Gastrocnemius medialis (tissue), 4 donors: ENCODE measurements at regions not wholly inside any gene's neighbourhood (a gene's known extent, or its start where the extent isn't known, plus 50 kb on each side); places are given as distances from the start of the nearest gene placed in this dataset.

ENCODE experiments used
- ATAC-seq, 2 donors: fragments of 150-250 bp; one replicate each; pipeline ENCODE4 v1.9.1; 2016
- DNase-seq, 2 donors: peaks; one replicate each; pipeline ENCODE4 v3.0.0-alpha.2; 2019
- H3K27ac ChIP-seq, 4 donors: fragments of 200-600 bp; sonication (generic); 1 replicate in 1 of 4; 2 replicates in 3 of 4; pipeline ENCODE4 v1.5.1; 2016 to 2018; ENCODE audit warnings: mild to moderate bottlenecking in 2 of 4, moderate library complexity in 1 of 4
- H3K27me3 ChIP-seq, 3 donors: fragments of 200-600 bp; sonication (generic) in 2 of 3; 1 replicate in 1 of 3; 2 replicates in 2 of 3; pipeline versions ENCODE4 v1.5.1 to v1.6.0; 2016 to 2019; ENCODE audit warnings: mild to moderate bottlenecking in 1 of 3, moderate library complexity in 1 of 3
- H3K36me3 ChIP-seq, 2 donors: fragments of 200-600 bp; sonication (generic) in 1 of 2; one replicate each; pipeline ENCODE4 v1.5.1; 2017 to 2018
- H3K4me1 ChIP-seq, 2 donors: fragments of 200-600 bp; sonication (generic) in 1 of 2; one replicate each; pipeline ENCODE4 v1.5.1; 2016 to 2017; ENCODE audit warnings: mild to moderate bottlenecking in 2 of 2
- H3K4me3 ChIP-seq, 4 donors: fragments of 200-600 bp; sonication (generic) in 3 of 4; 1 replicate in 1 of 4; 2 replicates in 3 of 4; pipeline ENCODE4 v1.5.1; 2016 to 2019; ENCODE audit warnings: mild to moderate bottlenecking in 2 of 4
- H3K9me3 ChIP-seq, 3 donors: fragments of 200-600 bp; sonication (generic) in 2 of 3; 1 replicate in 1 of 3; 2 replicates in 2 of 3; pipeline ENCODE4 v1.5.1; 2016 to 2019
- CTCF ChIP-seq, 5 experiments: fragments of 450-650 bp in 3 of 5; fragments of 200-600 bp in 2 of 5; sonication (generic) in 2 of 5; IDR thresholded peaks in 4 of 5; conservative IDR thresholded peaks in 1 of 5; 1 replicate in 4 of 5; 2 replicates in 1 of 5; pipeline ENCODE4 v1.5.1; 2016 to 2019; ENCODE audit warnings: antibody characterized with exemption in 5 of 5, mild to moderate bottlenecking in 3 of 5, moderate library complexity in 3 of 5
- POLR2A ChIP-seq, 2 donors: fragments of 450-650 bp; IDR thresholded peaks; one replicate each; pipeline ENCODE4 v1.6.1; 2017; ENCODE audit warnings: antibody characterized with exemption in 2 of 2, mild to moderate bottlenecking in 2 of 2, moderate library complexity in 2 of 2
- in situ Hi-C, 4 donors: fragments of 200-750 bp; cut with MboI; loops; one replicate each; pipeline versions ENCODE4 v1.15.0 to v1.8.0; 2017; ENCODE audit warnings: low sequenced_read_pairs in 4 of 4
- intact Hi-C: fragments of 100-400 bp; cut with DNase I; formaldehyde crosslinking; loops from one replicate; pipeline ENCODE4 v1.15.1; 2023; ENCODE audit warnings: low total_unique reads

GRCh38 chr16:55012793-55013192 is 82.1 kb downstream of the IRX5 start:
- no peaks in the 10 kb centered on the region for H3K27me3 ChIP-seq
- H3K9me3 ChIP-seq = no peaks in the 10 kb centered on the region
- no peaks in the 10 kb centered on the region for H3K36me3 ChIP-seq
- ATAC-seq (no peak), DNase-seq (no peak)
- no peaks in the 10 kb centered on the region for H3K4me1 ChIP-seq
- TF ChIP-seq CTCF (IDR thresholded peaks at IDR 0.05 in 4 of 5, conservative IDR thresholded peaks at IDR 0.05 in 1 of 5) (no peak), POLR2A (IDR thresholded peaks at IDR 0.05) (no peak)
- in situ Hi-C loops (no loop called here), intact Hi-C loops (no loop called here)
- H3K27ac ChIP-seq = no peak overlapping the region
- no peak overlapping the region for H3K4me3 ChIP-seq

DNA sequence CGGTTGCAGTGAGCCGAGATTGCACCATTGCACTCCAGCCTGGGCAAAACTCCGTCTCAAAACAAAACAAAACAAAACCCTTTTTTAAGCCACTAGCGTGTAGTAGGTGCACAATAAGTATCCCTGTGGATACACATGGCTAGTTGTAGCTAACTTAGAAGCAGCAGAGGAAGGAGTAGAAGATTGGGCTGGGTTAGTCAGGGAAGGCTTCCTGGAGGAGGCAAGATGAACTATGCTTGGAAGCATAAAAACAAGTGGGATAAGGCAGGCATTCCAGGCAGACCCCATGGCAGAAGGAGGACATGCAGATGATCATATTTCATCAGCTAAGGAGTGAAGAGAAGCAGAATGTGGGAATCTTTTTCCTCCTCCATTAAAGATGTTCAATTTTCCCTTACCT is 83.4 kb downstream of the IRX5 start:
- in situ Hi-C loops = no loop called here
- H3K4me3 ChIP-seq = no peak overlapping the region
- no peaks in the 10 kb centered on the region for H3K36me3 ChIP-seq
- H3K27me3 ChIP-seq = no peaks in the 10 kb centered on the region
- no peak for TF ChIP-seq POLR2A (IDR thresholded peaks at IDR 0.05)
- TF ChIP-seq CTCF (IDR thresholded peaks at IDR 0.05 in 4 of 5, conservative IDR thresholded peaks at IDR 0.05 in 1 of 5) = no peak
- intact Hi-C loops = no loop called here
- no peak for ATAC-seq
- no peak overlapping the region for H3K27ac ChIP-seq
- no peaks in the 10 kb centered on the region for H3K9me3 ChIP-seq
- no peaks in the 10 kb centered on the region for H3K4me1 ChIP-seq
- no peak for DNase-seq

DNA sequence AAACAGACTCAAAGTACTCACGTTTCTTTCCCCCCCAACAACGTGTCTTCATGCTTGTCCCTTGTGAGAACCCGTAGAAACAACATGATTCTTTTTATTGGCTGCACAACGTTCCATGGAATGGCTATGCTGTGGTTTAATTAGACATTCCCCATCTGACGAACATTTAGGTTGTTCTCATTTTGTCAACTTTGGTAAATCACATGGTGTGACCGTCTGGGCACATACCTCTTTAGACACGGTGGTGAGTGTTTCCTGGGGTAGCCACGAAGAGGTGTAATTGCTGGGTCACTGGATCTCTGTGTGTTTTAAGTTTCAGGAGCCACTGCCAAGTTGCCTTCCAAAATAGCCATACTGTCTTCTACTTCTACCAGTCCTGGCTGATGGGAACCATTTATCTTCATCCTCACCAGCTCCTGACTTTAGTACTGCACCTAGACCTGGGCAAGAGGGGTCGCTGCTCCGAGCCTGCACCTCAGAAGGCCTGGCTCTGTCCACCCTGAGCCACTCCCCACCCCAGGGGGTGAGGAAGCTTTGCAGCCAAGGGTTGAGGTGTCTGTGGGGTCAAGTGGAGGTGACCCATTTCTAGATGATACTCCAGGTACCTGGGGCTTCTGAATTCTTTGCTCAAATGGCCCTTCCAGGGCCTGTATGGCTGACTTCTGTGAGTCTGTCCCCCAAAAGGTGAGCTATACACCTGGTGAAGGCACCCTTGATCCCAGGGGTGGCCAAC is 84.7 kb downstream of the IRX5 start:
- in situ Hi-C loops = no loop called here
- intact Hi-C loops = no loop called here

DNA sequence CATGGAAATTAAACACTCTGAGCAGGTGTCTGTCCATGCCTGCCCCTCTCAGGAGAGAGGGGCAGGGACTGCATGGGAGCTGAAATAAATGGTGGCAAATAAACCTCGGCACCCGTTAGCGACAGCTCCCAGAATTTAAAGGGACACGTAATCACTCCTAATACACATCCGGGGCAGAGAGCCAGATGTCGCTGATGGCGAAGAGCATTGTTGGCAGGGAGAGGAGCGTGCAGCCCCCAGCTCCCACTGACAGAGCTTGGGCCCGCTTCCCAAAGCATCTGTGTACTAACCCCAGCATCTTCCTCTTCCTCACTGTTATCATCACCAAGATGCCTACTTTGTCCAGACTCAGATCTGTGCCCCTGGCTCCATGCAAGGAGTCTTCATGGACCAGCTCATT is 85.8 kb downstream of the IRX5 start:
- intact Hi-C loops (no loop called here), in situ Hi-C loops (no loop called here)
- peaks cover 0 to 4% (median 0%) of the 10 kb centered on the region in 3 donors for H3K9me3 ChIP-seq
- ATAC-seq (no peak), DNase-seq (no peak)
- TF ChIP-seq CTCF (IDR thresholded peaks at IDR 0.05 in 4 of 5, conservative IDR thresholded peaks at IDR 0.05 in 1 of 5) = no peak
- TF ChIP-seq POLR2A (IDR thresholded peaks at IDR 0.05) = no peak
- H3K4me1 ChIP-seq = no peaks in the 10 kb centered on the region
- H3K4me3 ChIP-seq = no peak overlapping the region
- no peaks in the 10 kb centered on the region for H3K36me3 ChIP-seq
- no peak overlapping the region for H3K27ac ChIP-seq
- no peaks in the 10 kb centered on the region for H3K27me3 ChIP-seq

More for the DNA sequence above, 84.7 kb downstream of the IRX5 start:
- Histone ChIP-seq H3K27me3 (no peaks in the 10 kb centered on the region), H3K9me3 (peaks cover 0 to 1% (median 0%) of the 10 kb centered on the region in 3 donors), H3K4me3 (no peak overlapping the region), H3K27ac (no peak overlapping the region), H3K4me1 (no peaks in the 10 kb centered on the region), H3K36me3 (no peaks in the 10 kb centered on the region)
- no peak for ATAC-seq
- no peak for DNase-seq
- TF ChIP-seq CTCF (IDR thresholded peaks at IDR 0.05 in 4 of 5, conservative IDR thresholded peaks at IDR 0.05 in 1 of 5) = no peak
- TF ChIP-seq POLR2A (IDR thresholded peaks at IDR 0.05) = no peak

GRCh38 chr16:55017321-55017720 is 86.7 kb downstream of the IRX5 start:
- no peaks in the 10 kb centered on the region for H3K4me1 ChIP-seq
- no peak for ATAC-seq
- no peaks in the 10 kb centered on the region for H3K36me3 ChIP-seq
- peaks cover 0 to 4% (median 0%) of the 10 kb centered on the region in 3 donors for H3K9me3 ChIP-seq
- DNase-seq = no peak
- no peak overlapping the region for H3K27ac ChIP-seq
- in situ Hi-C loops (no loop called here), intact Hi-C loops (no loop called here)
- H3K27me3 ChIP-seq = no peaks in the 10 kb centered on the region
- H3K4me3 ChIP-seq = no peak overlapping the region
- TF ChIP-seq CTCF (IDR thresholded peaks at IDR 0.05 in 4 of 5, conservative IDR thresholded peaks at IDR 0.05 in 1 of 5) (no peak), POLR2A (IDR thresholded peaks at IDR 0.05) (no peak)
